ENCODE measurements at regions not wholly inside any gene's neighbourhood (a gene's known extent, or its start where the extent isn't known, plus 50 kb on each side); places are given as distances from the start of the nearest gene placed in this dataset.

DNA sequence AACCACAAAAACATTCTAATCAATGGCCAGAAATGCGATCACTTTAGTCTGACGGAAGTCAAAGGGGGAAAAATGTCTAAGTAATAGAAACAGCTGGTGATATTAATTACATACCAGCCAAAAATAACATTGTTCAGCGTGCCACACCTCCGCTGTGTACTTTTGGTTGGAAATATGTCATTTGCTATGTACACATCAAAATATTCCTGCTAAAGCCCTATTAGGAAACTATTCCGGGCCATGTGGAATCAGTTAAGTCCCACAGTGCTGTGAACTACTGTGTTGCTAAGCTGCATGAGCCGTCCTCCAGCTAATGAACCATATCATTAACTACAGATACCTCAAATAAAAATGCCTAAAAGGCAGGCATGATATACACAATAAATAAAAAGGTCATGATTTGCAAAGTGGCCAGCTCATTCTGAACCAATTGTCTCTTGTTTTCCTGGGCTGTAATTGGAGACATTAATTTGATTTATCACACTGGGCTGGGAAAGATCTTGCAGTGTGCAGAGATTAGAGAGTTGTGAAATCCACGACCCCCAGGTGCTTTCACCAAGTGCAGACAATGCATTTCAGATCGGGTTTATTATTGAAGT is 200.5 kb upstream of the LRTM1 start:
- intact Hi-C loops (cut with DNase I; ENCODE audit: low total_unique reads): no loop called here
- no peaks in the 10 kb centered on the region for H3K4me1 ChIP-seq
- TF ChIP-seq, protein P1, sequence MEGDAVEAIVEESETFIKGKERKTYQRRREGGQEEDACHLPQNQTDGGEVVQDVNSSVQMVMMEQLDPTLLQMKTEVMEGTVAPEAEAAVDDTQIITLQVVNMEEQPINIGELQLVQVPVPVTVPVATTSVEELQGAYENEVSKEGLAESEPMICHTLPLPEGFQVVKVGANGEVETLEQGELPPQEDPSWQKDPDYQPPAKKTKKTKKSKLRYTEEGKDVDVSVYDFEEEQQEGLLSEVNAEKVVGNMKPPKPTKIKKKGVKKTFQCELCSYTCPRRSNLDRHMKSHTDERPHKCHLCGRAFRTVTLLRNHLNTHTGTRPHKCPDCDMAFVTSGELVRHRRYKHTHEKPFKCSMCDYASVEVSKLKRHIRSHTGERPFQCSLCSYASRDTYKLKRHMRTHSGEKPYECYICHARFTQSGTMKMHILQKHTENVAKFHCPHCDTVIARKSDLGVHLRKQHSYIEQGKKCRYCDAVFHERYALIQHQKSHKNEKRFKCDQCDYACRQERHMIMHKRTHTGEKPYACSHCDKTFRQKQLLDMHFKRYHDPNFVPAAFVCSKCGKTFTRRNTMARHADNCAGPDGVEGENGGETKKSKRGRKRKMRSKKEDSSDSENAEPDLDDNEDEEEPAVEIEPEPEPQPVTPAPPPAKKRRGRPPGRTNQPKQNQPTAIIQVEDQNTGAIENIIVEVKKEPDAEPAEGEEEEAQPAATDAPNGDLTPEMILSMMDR (IDR thresholded peaks at IDR 0.05): no peak
- DNase-seq: no peak
- no peaks in the 10 kb centered on the region for H3K9me3 ChIP-seq
- no peak overlapping the region for H3K27ac ChIP-seq
- H3K27me3 ChIP-seq: peaks cover 0 to 21% of the 10 kb centered on the region in 2 donors
- H3K4me3 ChIP-seq: no peak overlapping the region
- no peaks in the 10 kb centered on the region for H3K36me3 ChIP-seq

DNA sequence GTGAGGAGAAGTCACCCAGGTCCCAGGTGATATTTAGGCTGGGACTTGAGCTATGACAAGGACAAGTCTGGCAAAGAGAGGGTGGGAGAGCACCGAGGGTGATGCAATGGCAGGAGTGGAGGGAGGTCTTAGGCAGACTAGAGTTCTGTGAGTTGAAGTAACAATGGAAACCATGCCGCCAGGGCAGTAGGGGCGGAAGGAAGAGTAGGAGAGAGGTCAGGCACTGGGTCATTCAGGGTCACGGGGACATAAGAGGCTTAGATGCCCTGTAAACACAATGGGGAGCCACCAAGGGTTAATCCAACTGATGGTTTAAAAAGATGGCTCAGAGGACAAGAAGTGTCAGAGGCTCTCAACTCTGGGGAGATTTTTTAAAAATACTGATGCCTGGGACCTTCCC is 199.7 kb upstream of the LRTM1 start:
- no peaks in the 10 kb centered on the region for H3K4me1 ChIP-seq
- TF ChIP-seq, protein P1 (IDR thresholded peaks at IDR 0.05): no peak
- no peak overlapping the region for H3K27ac ChIP-seq
- intact Hi-C loops (cut with DNase I; ENCODE audit: low total_unique reads): no loop called here
- DNase-seq: no peak
- no peak overlapping the region for H3K4me3 ChIP-seq
- H3K27me3 ChIP-seq: peaks cover 0 to 18% of the 10 kb centered on the region in 2 donors
- H3K9me3 ChIP-seq: no peaks in the 10 kb centered on the region
- no peaks in the 10 kb centered on the region for H3K36me3 ChIP-seq

DNA sequence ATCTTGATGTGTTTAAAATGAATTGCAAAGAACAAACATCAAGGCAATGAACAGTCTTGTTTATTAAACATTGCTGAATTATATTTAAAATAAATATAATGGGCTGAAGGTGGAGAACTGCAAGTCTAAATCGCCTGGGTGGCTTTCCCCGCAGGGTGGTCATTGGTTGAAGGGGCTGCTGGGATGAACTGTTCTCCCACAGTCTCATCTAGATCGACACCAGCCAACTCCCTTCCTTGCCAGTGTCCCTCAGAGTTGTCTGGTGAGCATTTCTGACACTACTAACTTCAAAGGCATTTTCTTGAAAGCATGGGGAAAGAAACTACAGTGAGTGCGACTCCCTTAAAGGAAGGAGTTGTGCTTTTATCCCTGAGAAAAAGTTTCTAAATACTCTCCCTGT is 196.5 kb upstream of the LRTM1 start:
- TF ChIP-seq, protein P1 (IDR thresholded peaks at IDR 0.05): no peak
- Histone ChIP-seq H3K36me3 (no peaks in the 10 kb centered on the region), H3K27ac (no peak overlapping the region), H3K4me1 (no peaks in the 10 kb centered on the region), H3K27me3 (peaks cover 0 to 7% of the 10 kb centered on the region in 2 donors), H3K9me3 (no peaks in the 10 kb centered on the region), H3K4me3 (no peak overlapping the region)
- DNase-seq: no peak
- intact Hi-C loops (cut with DNase I; ENCODE audit: low total_unique reads): no loop called here
